Ramos (cell line): ENCODE measurements at regions not wholly inside any gene's neighbourhood (a gene's known extent, or its start where the extent isn't known, plus 50 kb on each side); places are given as distances from the start of the nearest gene placed in this dataset.
"Not testable (repeated sequence)": the region's sequence is repeated elsewhere in the genome, so short reads cannot be mapped to it uniquely, and the experiment has no call there.

Experiments used
- in situ Hi-C: fragments of 300-500 bp; cut with MboI; formaldehyde crosslinking; loops from one replicate; pipeline ENCODE4 v1.14.3; 2022; ENCODE audit warnings: low sequenced_read_pairs; ENCODE audit not compliant: unreplicated experiment

DNA sequence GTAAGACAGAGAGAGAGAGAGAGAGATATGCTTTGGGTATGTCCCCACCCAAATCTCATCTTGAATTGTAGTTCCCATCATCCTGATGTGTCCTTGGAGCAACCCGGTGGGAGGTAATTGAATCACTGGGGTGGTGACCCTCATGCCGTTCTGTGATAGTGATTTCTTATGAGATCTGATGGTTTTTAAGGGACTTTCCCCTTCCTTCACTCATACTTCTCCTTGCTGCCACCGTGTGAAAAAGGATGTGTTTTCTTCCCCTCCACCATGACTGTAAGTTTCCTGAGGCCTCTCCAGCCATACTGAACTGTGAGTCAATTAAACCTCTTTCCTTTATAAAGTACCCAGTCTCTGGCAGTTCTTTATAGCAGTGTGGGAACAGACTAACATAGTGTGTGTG lies 60.3 kb downstream of the EOMES start:
- in situ Hi-C loops, result loop anchor here (25.0 kb wide), 2 partner anchors 324 to 524 kb away; no protein-coding TSS in a partner anchor

GRCh38 chr3:27659279-27660021 lies 62.7 kb downstream of the EOMES start:
- in situ Hi-C loops, result loop anchor here (25.0 kb wide), 2 partner anchors 322 to 522 kb away; no protein-coding TSS in a partner anchor

DNA sequence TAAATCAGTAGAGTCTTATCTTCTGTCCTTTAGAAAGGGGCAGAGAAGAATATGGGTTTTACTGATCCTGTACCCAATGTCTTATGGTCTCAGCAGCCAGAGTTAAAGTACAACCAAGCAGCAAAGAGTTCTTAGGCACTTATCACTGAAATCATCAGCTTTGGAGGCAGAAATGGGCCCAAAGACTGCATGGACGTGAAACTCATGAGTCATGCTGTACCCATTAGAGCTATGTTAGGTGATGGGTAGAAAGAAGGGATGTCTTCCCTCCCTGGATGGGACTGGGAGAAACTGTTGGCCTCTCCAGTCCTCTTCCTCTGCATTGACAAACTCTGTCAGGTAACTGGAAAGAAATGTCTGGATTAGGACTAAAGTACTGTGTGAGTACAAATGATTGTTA lies 63.4 kb downstream of the EOMES start:
- in situ Hi-C loops, result loop anchor here (25.0 kb wide), 2 partner anchors 321 to 521 kb away; no protein-coding TSS in a partner anchor

DNA sequence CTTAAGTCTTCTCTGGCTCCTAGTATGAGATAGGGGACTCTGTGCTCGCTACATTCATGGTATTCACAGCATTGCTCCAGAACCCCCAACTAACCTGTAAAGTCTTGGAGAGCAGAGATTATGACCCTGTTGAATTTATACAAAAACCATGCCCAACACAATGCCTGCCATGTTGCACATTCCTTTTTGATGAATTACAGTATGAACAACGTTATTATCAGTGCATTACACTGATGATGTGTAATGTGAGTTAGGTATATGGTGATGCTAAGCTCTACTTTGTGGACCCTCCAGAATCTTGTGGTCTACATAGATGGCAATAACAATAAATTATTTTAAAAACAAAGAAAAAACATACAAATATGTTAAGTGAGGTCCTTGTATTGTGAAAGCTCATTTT lies 64.3 kb downstream of the EOMES start:
- in situ Hi-C loops, result loop anchor here (25.0 kb wide), 2 partner anchors 321 to 521 kb away; no protein-coding TSS in a partner anchor

- in situ Hi-C loops, result loop anchor here (25.0 kb wide), 2 partner anchors 320 to 520 kb away; no protein-coding TSS in a partner anchor
These were observed 64.7 kb downstream of the EOMES start for GRCh38 chr3:27657404-27657803.

- in situ Hi-C loops, result loop anchor here (25.0 kb wide), 2 partner anchors 319 to 519 kb away; no protein-coding TSS in a partner anchor
These were observed 65.3 kb downstream of the EOMES start for GRCh38 chr3:27656790-27657189.

GRCh38 chr3:27655547-27655946 lies 66.6 kb downstream of the EOMES start:
- in situ Hi-C loops, result loop anchor here (25.0 kb wide), 2 partner anchors 318 to 518 kb away; no protein-coding TSS in a partner anchor

DNA sequence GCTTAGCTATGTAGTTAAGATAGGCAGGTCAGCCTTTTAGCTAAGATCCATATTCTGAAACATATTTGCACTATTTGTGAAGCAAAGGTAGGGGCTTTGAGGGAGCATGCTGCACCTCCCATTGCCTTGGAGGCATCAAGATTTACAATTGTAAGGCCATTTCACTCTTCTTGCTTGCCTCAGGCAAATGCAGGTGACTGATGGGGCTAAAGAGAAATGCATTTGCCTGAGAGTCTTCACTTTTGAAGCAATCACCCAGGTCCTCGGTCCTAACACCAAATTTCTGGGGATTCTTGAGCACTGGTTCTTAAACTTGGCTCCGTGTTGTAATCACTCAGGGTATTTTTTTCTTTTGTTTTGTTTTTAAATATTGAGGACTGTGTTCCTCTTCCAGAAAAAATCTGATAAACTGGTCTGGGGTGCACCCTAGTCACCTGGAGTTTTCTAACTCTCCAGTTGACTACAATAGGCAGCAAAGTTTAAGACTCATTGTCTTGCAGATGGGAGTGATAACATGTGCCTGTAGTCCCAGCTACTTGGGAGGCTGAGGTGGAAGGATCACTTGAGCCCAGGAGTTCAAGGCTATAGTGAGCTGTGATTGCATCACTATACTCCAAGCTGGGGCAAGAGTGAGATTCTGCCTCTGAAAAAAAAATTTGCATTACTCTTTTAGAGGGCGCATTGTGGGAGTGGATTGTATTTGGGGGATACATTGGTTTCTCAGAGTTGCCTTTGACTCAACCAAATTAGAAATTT lies 68.1 kb downstream of the EOMES start:
- in situ Hi-C loops, result loop anchor here (25.0 kb wide), 2 partner anchors 317 to 517 kb away; no protein-coding TSS in a partner anchor

DNA sequence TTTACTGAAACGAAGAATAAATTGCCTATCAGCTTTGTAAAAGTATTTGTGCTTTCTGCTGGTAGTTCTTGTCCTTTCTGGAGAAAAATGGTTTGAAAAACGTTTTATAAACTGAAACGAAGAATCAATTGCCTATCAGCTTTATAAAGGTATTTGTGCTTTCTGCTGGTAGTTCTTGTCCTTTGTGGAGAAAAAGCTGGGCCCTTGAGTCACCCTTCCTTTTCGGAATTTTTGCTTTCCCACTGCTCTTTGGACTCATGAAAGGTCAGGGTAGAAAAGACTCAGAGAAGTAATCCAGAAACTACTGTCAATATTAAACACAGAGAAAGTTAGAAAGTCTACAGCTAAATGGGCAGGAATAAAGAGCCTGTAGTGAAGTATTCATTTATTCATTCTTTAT lies 72.8 kb downstream of the EOMES start:
- in situ Hi-C loops, result no loop called here

DNA sequence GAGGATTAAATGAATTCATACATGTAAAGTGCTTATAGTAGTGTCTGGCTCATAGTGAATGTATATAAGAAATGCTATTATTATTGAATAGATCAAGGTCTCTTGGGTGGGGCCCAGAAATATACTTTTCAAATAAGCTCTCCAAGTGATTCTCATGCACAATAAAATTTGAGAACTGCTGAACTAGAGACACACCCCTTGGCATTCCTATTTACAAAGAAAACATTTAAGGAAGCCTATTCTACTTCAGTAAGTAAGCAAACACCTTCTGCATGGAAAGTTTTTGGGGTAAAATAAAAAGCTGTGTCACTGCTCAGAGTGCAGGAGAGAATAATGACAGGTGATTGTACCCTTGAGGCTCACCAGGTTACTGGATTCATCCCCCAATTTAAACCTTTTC lies 75.2 kb downstream of the EOMES start:
- in situ Hi-C loops, result no loop called here

- in situ Hi-C loops, result no loop called here
These were observed 77.2 kb downstream of the EOMES start for GRCh38 chr3:27644941-27645340.

- in situ Hi-C loops, result no loop called here
These were observed 78.8 kb downstream of the EOMES start for GRCh38 chr3:27643355-27643754.

- in situ Hi-C loops, result no loop called here
These were observed 79.3 kb downstream of the EOMES start for GRCh38 chr3:27642796-27643195.

DNA sequence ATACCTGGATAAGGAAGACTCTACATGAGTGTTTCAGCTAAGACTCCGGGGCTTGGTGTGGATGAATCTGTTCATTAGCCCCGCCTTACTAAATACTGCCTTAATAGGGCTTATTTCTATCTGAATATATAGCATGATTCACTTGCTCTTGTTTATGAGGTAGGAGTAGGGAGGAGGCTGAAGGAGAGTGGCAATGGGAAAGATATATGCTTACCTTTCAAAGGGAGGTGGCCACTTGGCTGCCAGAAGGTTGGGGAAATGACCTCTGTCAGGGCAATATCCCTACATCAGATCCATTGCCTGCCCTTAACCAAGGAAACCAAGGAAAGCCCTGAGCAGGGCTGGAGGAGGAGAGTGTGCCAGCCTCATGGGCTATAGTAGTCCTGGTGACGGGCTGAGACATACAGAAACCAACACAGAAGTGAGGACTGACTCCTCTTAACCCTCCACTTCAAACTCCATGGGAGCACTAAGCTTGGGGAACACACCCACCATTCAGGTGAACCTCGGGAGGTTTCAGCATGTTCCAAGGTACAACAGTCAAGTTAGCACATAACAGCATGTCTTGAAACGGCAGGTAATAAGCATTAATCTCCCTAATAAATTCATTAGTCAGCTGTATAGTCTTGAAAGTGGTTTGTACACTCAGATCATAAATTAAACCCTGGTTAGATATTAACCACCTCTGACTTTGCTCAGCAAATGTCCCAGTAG lies 80.1 kb downstream of the EOMES start:
- in situ Hi-C loops, result no loop called here

DNA sequence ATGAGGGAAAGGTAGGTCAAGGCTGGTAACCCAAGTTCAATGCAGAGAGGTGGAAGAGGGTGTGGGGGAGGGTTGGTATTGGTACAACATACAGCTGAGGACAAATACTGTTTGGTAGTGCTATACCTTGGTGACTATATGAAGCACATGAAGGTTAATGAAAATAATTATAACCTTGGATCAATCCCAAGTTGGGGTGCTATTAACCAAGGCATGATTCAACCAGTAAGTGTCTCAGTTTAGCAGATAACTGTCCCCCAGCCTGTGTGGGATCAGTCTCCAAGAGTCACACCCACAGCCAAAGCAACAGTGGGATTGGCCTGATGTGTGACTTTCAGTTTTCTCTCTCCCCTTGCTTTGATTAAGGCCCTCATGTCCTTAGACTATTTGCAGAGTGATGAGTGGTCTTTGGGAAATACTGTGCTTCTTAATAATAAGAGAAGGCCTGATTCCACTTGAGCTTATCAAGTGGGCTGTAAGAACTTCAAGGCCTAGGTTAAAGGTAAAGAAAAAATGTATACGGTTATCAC lies 80.8 kb downstream of the EOMES start:
- in situ Hi-C loops, result no loop called here

DNA sequence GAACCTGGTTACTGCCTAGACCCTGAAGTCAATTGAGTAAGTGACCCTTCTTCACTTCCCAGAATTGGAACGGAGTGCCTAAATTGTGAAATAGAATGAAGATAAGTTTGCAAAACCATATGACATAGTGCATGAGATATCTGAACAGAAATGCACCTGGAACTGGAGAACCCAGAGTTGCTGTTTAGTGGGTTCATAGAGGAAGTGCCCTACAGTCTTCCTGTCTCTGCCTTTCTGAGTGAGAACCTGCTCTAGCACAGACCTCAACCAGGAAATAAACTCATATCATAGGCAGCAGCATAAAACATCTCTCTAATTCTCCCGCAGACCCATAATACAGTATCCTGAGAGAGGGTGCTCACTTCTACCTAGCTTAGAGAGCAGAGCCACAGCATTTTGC lies 82.9 kb downstream of the EOMES start:
- in situ Hi-C loops, result no loop called here

DNA sequence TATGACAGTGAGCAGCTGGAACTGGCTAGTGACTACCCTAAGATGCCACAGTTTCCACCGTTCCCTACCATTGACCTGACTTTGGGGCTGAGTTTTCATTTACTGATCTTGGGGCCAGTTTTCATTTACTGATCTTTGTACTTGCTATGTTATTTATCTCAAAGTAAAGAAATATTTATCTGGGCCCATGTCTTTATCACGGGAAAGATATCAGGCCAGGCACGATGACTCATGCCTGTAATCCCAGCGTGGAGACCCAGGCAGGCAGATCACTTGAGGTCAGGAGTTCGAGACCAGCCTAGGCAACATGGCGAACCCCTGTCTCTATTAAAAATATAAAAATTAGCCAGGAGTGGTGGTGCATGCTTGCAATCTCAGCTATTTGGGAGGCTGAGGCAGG lies 83.5 kb downstream of the EOMES start:
- in situ Hi-C loops, result no loop called here

GRCh38 chr3:27637346-27637995 lies 84.7 kb downstream of the EOMES start:
- in situ Hi-C loops, result no loop called here

GRCh38 chr3:27635006-27635405 lies 87.1 kb downstream of the EOMES start:
- in situ Hi-C loops, result not testable (repeated sequence)

DNA sequence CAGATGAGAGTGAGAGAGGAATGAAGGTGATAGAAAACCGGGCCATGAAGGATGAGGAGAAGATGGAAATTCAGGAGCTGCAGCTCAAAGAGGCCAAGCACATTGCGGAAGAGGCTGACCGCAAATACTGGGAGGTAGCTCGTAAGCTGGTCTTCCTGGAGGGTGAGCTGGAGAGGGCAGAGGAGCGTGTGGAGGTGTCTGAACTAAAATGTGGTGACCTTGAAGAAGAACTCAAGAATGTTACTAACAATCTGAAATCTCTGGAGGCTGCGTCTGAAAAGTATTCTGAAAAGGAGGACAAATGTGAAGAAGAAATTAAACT lies 88.9 kb downstream of the EOMES start:
- in situ Hi-C loops, result no loop called here
